Aorta (tissue), 5 donors: ENCODE measurements at regions not wholly inside any gene's neighbourhood (a gene's known extent, or its start where the extent isn't known, plus 50 kb on each side); places are given as distances from the start of the nearest gene placed in this dataset.

Source experiments
- ATAC-seq: fragments of 200-7000 bp; cut with Tn5 transposase; one replicate; pipeline ENCODE4 v1.9.1; 2022; ENCODE audit warnings: moderate library complexity; ENCODE audit not compliant: low FRiP score
- DNase-seq, 2 donors: peaks; one replicate each; pipeline ENCODE4 v3.0.0-alpha.2; 2020
- H3K27ac ChIP-seq, 2 donors: one replicate each; pipeline ENCODE4 v1.5.1; 2013; ENCODE audit warnings: low read length in 2 of 2, mild to moderate bottlenecking in 2 of 2, moderate library complexity in 2 of 2, control low read depth in 1 of 2, inconsistent platforms in 1 of 2, low read depth in 1 of 2
- H3K27me3 ChIP-seq, 2 donors: one replicate each; pipeline ENCODE4 v1.6.1; 2013; ENCODE audit warnings: control low read depth in 1 of 2, low read length in 1 of 2, mild to moderate bottlenecking in 1 of 2, moderate library complexity in 1 of 2; ENCODE audit not compliant: insufficient read depth in 2 of 2, control insufficient read depth in 1 of 2
- H3K36me3 ChIP-seq, 2 donors: one replicate each; pipeline ENCODE4 v1.6.1; 2013; ENCODE audit warnings: control low read depth in 1 of 2, low read length in 1 of 2, mild to moderate bottlenecking in 1 of 2; ENCODE audit not compliant: insufficient read depth in 2 of 2, control insufficient read depth in 1 of 2
- H3K4me1 ChIP-seq, 2 donors: one replicate each; pipeline ENCODE4 v1.6.1; 2013; ENCODE audit warnings: low read length in 2 of 2, control low read depth in 1 of 2, mild to moderate bottlenecking in 1 of 2, moderate library complexity in 1 of 2; ENCODE audit not compliant: insufficient read depth in 2 of 2, control insufficient read depth in 1 of 2
- H3K4me3 ChIP-seq, 2 donors: one replicate each; pipeline ENCODE4 v1.5.1; 2013; ENCODE audit warnings: low read length in 2 of 2, control low read depth in 1 of 2, mild to moderate bottlenecking in 1 of 2
- H3K9me3 ChIP-seq: one replicate; pipeline ENCODE4 v1.6.1; 2013; ENCODE audit warnings: mild to moderate bottlenecking, low read length; ENCODE audit not compliant: control insufficient read depth
- WGBS, 2 donors: extraction: QIAGEN DNeasy Blood & Tissue Kit; methylation state at CpG; one replicate each; pipeline ENCODE4 v1.1.7; 2013; 5-methylcytosine and 5-hydroxymethylcytosine counted together
- intact Hi-C, 2 donors: fragments of 100-400 bp; cut with DNase I; formaldehyde crosslinking; loops; one replicate each; pipeline versions ENCODE4 v1.14.2 to v1.15.0; 2022
- donor health status: healthy with polysubstance abuse.
- donor health status: Bipolar disorder and iron deficiency.
- donor health status: DM: no; HTN: no; CAD: no.
- donor health status: DM: no; HTN: no; CAD: no.
- donor health status: DM: yes; HTN: yes; CAD: no.

DNA sequence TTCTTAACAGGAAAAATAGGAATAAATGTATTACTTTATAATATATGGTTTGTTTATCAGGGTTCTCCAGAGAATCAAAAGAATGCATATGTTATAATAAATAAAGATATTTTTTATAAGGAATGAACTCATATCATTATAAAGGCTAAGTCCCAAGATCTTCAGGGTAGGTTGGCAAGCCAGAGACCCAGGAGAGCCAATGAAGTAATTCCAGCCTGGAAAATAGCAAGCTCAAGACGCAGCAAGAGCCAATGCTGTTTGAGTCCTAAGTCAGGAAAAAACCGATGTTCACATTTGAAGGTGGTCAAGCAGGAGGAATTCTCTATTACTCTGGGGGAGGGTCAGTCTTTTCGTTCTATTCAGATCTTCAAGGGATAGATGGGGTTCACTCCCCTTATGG, 490.0 kb downstream of the PCDH20 start:
- DNase-seq (no peak), ATAC-seq (no peak)
- 67 to 75% methylated on average over 3 of the region's 3 CpGs for WGBS, 2 donors
- no peaks in the 10 kb centered on the region for H3K9me3 ChIP-seq
- no peaks in the 10 kb centered on the region for H3K36me3 ChIP-seq
- H3K27ac ChIP-seq = no peak overlapping the region
- intact Hi-C loops = no loop called here
- H3K4me3 ChIP-seq = no peak overlapping the region
- no peaks in the 10 kb centered on the region for H3K4me1 ChIP-seq
- no peaks in the 10 kb centered on the region for H3K27me3 ChIP-seq

DNA sequence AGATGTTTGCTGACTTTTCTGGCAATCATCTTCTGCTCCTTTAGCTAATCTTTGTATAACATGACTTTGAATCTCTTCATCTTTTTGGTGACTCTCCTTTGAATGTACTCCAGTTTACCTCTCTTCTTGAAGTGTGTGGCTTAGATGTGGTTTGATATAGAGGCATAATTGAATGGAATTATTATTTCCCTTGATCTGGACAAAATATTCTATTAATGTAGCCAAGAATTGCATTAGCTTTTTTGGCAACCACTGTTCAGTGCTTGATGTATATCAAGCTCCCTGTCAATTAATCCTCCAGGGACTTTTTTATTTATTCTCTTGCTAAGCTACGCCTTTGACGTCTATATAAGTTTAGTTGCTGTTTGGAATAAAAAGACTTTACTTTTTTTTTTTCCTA, 490.8 kb downstream of the PCDH20 start:
- intact Hi-C loops = no loop called here
- Histone ChIP-seq H3K9me3 (no peaks in the 10 kb centered on the region), H3K4me1 (no peaks in the 10 kb centered on the region), H3K27ac (no peak overlapping the region), H3K27me3 (no peaks in the 10 kb centered on the region), H3K4me3 (no peak overlapping the region), H3K36me3 (no peaks in the 10 kb centered on the region)
- no peak for ATAC-seq
- DNase-seq = no peak
- 59 to 65% methylated on average over 2 of the region's 2 CpGs for WGBS, 2 donors

- Histone ChIP-seq H3K27ac (no peak overlapping the region), H3K4me3 (no peak overlapping the region), H3K9me3 (no peaks in the 10 kb centered on the region), H3K27me3 (no peaks in the 10 kb centered on the region), H3K4me1 (no peaks in the 10 kb centered on the region), H3K36me3 (no peaks in the 10 kb centered on the region)
- intact Hi-C loops = no loop called here
- DNase-seq (no peak), ATAC-seq (no peak)
- 29 to 42% methylated on average over 6 of the region's 6 CpGs for WGBS, 2 donors
Observed at GRCh38 chr13:60922576-60923231, 492.9 kb downstream of the PCDH20 start.

DNA sequence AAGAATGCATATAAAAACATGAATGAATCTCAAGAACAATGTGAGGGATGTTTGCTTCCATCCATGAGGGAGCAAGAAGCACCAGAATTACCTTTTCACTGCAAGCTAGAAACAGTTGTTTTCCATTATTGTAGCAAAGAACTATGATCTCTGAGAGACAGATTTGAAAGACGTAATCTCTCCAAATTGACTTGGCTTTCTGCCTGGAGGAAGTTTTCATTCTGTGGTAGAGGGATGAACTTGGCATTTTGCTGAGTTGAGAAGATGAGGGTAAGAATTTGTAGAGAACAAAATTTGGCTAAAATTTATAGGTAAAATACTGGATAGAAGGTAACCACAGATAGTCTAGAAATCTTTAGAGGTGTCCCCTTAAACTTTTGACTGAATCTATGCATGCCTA, 496.8 kb downstream of the TDRD3 start:
- ATAC-seq (no peak), DNase-seq (no peak)
- no peak overlapping the region for H3K4me3 ChIP-seq
- no peaks in the 10 kb centered on the region for H3K9me3 ChIP-seq
- no peaks in the 10 kb centered on the region for H3K36me3 ChIP-seq
- H3K27ac ChIP-seq = no peak overlapping the region
- no peaks in the 10 kb centered on the region for H3K4me1 ChIP-seq
- intact Hi-C loops = no loop called here
- WGBS, 2 donors = 5 to 13% methylated on average over 1 of the region's 1 CpG
- H3K27me3 ChIP-seq = no peaks in the 10 kb centered on the region

DNA sequence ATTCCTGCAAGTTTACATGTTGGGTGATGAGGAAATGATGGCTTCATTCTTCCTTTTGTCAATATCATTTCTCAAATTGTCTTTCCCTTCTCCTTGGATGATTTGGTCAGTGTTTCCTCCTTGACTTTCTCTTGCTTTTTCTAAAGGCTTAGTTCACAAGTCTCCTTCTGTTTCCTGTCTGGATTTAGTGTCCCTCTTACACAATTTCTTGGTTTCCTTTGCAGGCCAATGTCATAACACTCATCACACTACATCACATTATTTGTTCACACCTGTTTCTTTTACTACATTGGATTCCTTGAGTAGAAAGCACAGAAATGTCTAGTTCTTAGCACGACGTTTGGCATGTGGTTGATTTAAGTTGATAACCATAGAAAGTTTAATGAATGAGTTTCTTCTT, 490.7 kb downstream of the TDRD3 start:
- no peak overlapping the region for H3K4me3 ChIP-seq
- H3K27me3 ChIP-seq = no peaks in the 10 kb centered on the region
- intact Hi-C loops = no loop called here
- no peaks in the 10 kb centered on the region for H3K9me3 ChIP-seq
- 85 to 91% methylated on average over 2 of the region's 2 CpGs for WGBS, 2 donors
- ATAC-seq = no peak
- H3K27ac ChIP-seq = no peak overlapping the region
- H3K4me1 ChIP-seq = no peaks in the 10 kb centered on the region
- H3K36me3 ChIP-seq = no peaks in the 10 kb centered on the region
- DNase-seq = no peak

GRCh38 chr13:60881507-60881906, 484.5 kb downstream of the TDRD3 start:
- Histone ChIP-seq H3K4me1 (no peaks in the 10 kb centered on the region), H3K27me3 (no peaks in the 10 kb centered on the region), H3K9me3 (no peaks in the 10 kb centered on the region), H3K27ac (no peak overlapping the region), H3K36me3 (no peaks in the 10 kb centered on the region), H3K4me3 (no peak overlapping the region)
- 58 to 74% methylated on average over 1 of the region's 1 CpG for WGBS, 2 donors
- intact Hi-C loops = no loop called here
- DNase-seq (no peak), ATAC-seq (no peak)

GRCh38 chr13:60873116-60873515, 476.1 kb downstream of the TDRD3 start:
- DNase-seq (no peak), ATAC-seq (no peak)
- WGBS, 2 donors = 70 to 71% methylated on average over 2 of the region's 2 CpGs
- Histone ChIP-seq H3K36me3 (no peaks in the 10 kb centered on the region), H3K4me1 (no peaks in the 10 kb centered on the region), H3K9me3 (peaks cover 2% of the 10 kb centered on the region), H3K4me3 (no peak overlapping the region), H3K27me3 (no peaks in the 10 kb centered on the region), H3K27ac (no peak overlapping the region)
- intact Hi-C loops = no loop called here

- DNase-seq (no peak), ATAC-seq (no peak)
Observed at GRCh38 chr13:60869941-60870613, 473.1 kb downstream of the TDRD3 start.

DNA sequence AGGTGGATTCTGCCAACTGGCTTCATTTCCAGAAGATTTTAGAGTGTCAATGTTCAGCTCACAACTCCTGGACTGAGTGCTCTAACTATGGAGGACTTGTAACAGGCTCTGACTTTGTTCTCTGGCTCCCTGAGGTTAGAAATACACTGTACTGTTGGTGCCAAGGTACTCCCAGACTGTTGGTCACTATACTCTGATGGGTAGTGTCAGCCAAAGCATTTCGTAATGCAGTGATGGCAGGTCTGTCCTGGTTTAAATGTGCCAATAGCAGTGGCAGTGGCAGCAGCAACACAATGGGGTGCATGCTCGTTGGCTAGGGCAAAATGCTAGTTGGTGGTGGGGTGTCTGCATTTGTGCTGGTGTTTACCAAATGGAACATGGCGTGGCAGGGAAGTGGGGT, 472.2 kb downstream of the TDRD3 start:
- ATAC-seq (no peak), DNase-seq (no peak)
- intact Hi-C loops = no loop called here
- Histone ChIP-seq H3K36me3 (no peaks in the 10 kb centered on the region), H3K27me3 (no peaks in the 10 kb centered on the region), H3K27ac (no peak overlapping the region), H3K4me3 (no peak overlapping the region), H3K9me3 (peaks cover 2% of the 10 kb centered on the region), H3K4me1 (no peaks in the 10 kb centered on the region)
- 77 to 83% methylated on average over 3 of the region's 3 CpGs for WGBS, 2 donors

More at GRCh38 chr13:60869941-60870613, 473.1 kb downstream of the TDRD3 start:
- H3K4me1 ChIP-seq = no peaks in the 10 kb centered on the region
- no peak overlapping the region for H3K27ac ChIP-seq
- no peaks in the 10 kb centered on the region for H3K36me3 ChIP-seq
- WGBS, 2 donors = 83 to 90% methylated on average over 7 of the region's 7 CpGs
- intact Hi-C loops = no loop called here
- H3K4me3 ChIP-seq = no peak overlapping the region
- H3K9me3 ChIP-seq = peaks cover 2% of the 10 kb centered on the region
- H3K27me3 ChIP-seq = no peaks in the 10 kb centered on the region
